Activated CD8-positive, alpha-beta T cell treated with anti-CD3 and anti-CD28 coated beads, Interleukin-2, amount 10 ng/mL, durations not matched to agents 7 days and 5 days (primary cell): ENCODE measurements at regions not wholly inside any gene's neighbourhood (a gene's known extent, or its start where the extent isn't known, plus 50 kb on each side); places are given as distances from the start of the nearest gene placed in this dataset.

Experiments used
- ATAC-seq: fragments of 150-1000 bp; cut with Tn5 transposase; one replicate; pipeline ENCODE4 v1.10.0; 2021; ENCODE audit warnings: moderate library complexity
- CTCF ChIA-PET: fragments of 350-600 bp; sonication (Branson Sonifier 250); formaldehyde crosslinking; loops from one replicate; lab custom pipeline; 2021; ENCODE audit warnings: antibody characterized with exemption; lab: Charles Lee
- POLR2A ChIA-PET: fragments of 350-600 bp; sonication (Branson Sonifier 250); formaldehyde crosslinking; loops from one replicate; lab custom pipeline; 2021; ENCODE audit warnings: antibody characterized with exemption; lab: Charles Lee
- DNase-seq: peaks from one replicate; pipeline ENCODE4 v3.0.0-alpha.2; 2020
- H3K27ac Mint-ChIP-seq: one replicate; pipeline ENCODE4 v1.8.0; 2021; ENCODE audit warnings: mild to moderate bottlenecking, mixed read lengths
- H3K27me3 Mint-ChIP-seq: one replicate; pipeline ENCODE4 v1.8.0; 2021; ENCODE audit warnings: low read depth, mixed read lengths
- H3K36me3 Mint-ChIP-seq: one replicate; pipeline ENCODE4 v1.8.0; 2021; ENCODE audit warnings: low read depth, mixed read lengths
- H3K4me1 Mint-ChIP-seq: one replicate; pipeline ENCODE4 v1.8.0; 2021; ENCODE audit warnings: low read depth, mixed read lengths
- H3K4me3 Mint-ChIP-seq: one replicate; pipeline ENCODE4 v1.8.0; 2021; ENCODE audit warnings: mild to moderate bottlenecking, mixed read lengths
- H3K9me3 Mint-ChIP-seq: one replicate; pipeline ENCODE4 v1.8.0; 2022; ENCODE audit warnings: mixed read lengths; ENCODE audit not compliant: insufficient read depth

GRCh38 chr2:228723599-228723998, 542.1 kb upstream of the SPHKAP start:
- no peaks in the 10 kb centered on the region for H3K36me3 Mint-ChIP-seq
- no peak for DNase-seq
- no peaks in the 10 kb centered on the region for H3K27me3 Mint-ChIP-seq
- H3K9me3 Mint-ChIP-seq, result peaks cover 3% of the 10 kb centered on the region
- H3K4me1 Mint-ChIP-seq, result no peaks in the 10 kb centered on the region
- H3K4me3 Mint-ChIP-seq, result no peak overlapping the region
- CTCF ChIA-PET, result no interaction called here
- ATAC-seq, result no peak
- POLR2A ChIA-PET, result no interaction called here
- H3K27ac Mint-ChIP-seq, result no peak overlapping the region

DNA sequence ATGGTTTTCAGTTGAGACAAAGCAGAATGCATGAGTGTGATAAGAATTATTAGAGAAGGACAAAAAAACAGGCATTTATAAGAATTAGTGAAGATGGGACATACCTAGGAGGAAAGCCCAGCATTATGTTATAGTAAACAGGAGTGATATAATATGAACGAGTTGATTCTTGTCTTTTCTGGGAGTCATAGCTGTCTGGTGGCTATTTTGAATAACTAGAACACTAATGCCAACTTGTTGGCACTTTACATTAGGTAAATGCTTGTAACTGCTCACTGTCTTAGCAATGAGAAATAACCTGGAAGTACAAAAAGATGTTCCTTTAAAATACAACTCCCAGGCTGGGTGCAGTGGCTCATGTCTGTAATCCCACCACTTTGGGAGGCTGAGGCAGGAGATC, 540.8 kb upstream of the SPHKAP start:
- ATAC-seq (no peak), DNase-seq (no peak)
- H3K9me3 Mint-ChIP-seq, result peaks cover 1% of the 10 kb centered on the region
- CTCF ChIA-PET, result no interaction called here
- POLR2A ChIA-PET, result no interaction called here
- no peaks in the 10 kb centered on the region for H3K27me3 Mint-ChIP-seq
- no peaks in the 10 kb centered on the region for H3K36me3 Mint-ChIP-seq
- no peak overlapping the region for H3K4me3 Mint-ChIP-seq
- H3K27ac Mint-ChIP-seq, result no peak overlapping the region
- H3K4me1 Mint-ChIP-seq, result no peaks in the 10 kb centered on the region

- POLR2A ChIA-PET, result no interaction called here
- H3K9me3 Mint-ChIP-seq, result no peaks in the 10 kb centered on the region
- H3K4me1 Mint-ChIP-seq, result no peaks in the 10 kb centered on the region
Measured at GRCh38 chr2:228720895-228721294, 539.4 kb upstream of the SPHKAP start.

DNA sequence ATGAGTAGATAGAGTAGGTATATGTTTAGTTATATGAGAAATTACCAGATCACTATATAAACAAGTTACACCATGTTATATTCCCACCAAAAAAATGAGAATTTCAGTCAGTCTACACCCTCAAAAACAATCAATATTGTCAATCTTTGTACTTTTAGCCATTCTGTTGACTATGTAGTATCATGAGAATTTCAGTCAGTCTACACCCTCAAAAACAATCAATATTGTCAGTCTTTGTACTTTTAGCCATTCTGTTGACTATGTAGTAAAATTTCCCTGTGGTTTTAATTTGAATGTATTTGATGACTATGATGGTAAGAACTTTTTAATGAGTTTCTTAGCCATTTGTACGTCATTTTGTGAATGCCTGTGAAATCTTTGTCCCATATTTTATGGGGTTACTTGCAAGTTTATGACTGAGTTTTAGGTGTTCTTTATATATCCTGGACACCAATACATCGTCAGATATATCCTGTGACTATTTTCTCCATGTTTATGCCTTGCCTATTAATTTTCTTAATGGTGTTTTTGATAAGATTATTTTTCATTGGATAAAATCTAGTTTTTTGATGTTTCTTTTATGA, 528.4 kb upstream of the SPHKAP start:
- H3K27ac Mint-ChIP-seq, result no peak overlapping the region
- H3K4me1 Mint-ChIP-seq, result no peaks in the 10 kb centered on the region
- DNase-seq, result no peak
- no peak overlapping the region for H3K4me3 Mint-ChIP-seq
- no peak for ATAC-seq
- POLR2A ChIA-PET, result no interaction called here
- H3K9me3 Mint-ChIP-seq, result peaks cover 5% of the 10 kb centered on the region
- H3K36me3 Mint-ChIP-seq, result no peaks in the 10 kb centered on the region
- no peaks in the 10 kb centered on the region for H3K27me3 Mint-ChIP-seq
- CTCF ChIA-PET, result no interaction called here

More at GRCh38 chr2:228720895-228721294, 539.4 kb upstream of the SPHKAP start:
- ATAC-seq, result no peak
- CTCF ChIA-PET, result no interaction called here
- DNase-seq, result no peak
- Mint-ChIP-seq H3K36me3 (no peaks in the 10 kb centered on the region), H3K27me3 (no peaks in the 10 kb centered on the region), H3K27ac (no peak overlapping the region), H3K4me3 (no peak overlapping the region)

DNA sequence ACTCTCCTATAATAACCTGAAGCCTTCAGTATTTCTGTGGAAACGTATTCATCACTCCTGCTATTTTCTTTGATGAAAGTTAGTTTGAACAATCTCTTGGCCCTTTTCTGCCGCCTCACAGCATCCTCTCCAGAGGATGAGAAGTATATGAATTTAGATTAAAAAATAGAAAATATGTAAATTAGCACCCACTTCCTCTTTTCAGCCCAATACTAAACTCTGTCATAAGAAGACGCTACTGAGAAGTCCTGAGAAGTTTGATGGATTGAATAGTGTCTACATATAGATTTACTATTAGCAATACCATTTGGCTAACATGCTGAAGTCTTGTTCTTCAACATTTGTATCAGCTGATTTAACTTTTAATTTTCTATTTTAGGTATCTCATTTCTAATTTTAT, 526.4 kb upstream of the SPHKAP start:
- Mint-ChIP-seq H3K27me3 (no peaks in the 10 kb centered on the region), H3K36me3 (no peaks in the 10 kb centered on the region), H3K9me3 (no peaks in the 10 kb centered on the region), H3K4me3 (no peak overlapping the region), H3K4me1 (no peaks in the 10 kb centered on the region), H3K27ac (no peak overlapping the region)
- POLR2A ChIA-PET, result no interaction called here
- DNase-seq, result no peak
- ATAC-seq, result no peak
- CTCF ChIA-PET, result no interaction called here

DNA sequence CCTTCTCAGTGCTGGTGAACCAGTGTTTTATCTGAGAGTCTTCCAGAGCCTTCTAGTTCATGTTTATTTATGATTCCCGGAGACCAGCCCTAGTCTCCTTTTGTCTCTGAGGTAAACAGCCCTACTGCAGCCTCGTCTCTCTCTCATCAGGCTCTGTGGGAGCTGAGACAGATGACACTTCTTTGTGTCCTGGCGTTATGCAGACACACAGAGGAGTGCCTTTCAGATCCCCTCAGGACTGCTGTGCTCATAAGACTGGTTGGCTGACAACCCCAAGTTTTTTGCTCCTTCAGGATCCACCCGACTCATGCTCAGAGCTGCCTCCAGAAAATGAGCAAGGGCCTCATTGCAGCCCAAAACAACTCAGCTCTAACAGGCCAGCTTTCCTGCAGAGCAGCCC, 523.8 kb upstream of the SPHKAP start:
- H3K27me3 Mint-ChIP-seq, result no peaks in the 10 kb centered on the region
- H3K27ac Mint-ChIP-seq, result no peak overlapping the region
- H3K9me3 Mint-ChIP-seq, result peaks cover 11% of the 10 kb centered on the region
- POLR2A ChIA-PET, result no interaction called here
- H3K4me1 Mint-ChIP-seq, result no peaks in the 10 kb centered on the region
- CTCF ChIA-PET, result no interaction called here
- ATAC-seq (no peak), DNase-seq (no peak)
- no peaks in the 10 kb centered on the region for H3K36me3 Mint-ChIP-seq
- no peak overlapping the region for H3K4me3 Mint-ChIP-seq

GRCh38 chr2:228703152-228703551, 521.7 kb upstream of the SPHKAP start:
- POLR2A ChIA-PET, result no interaction called here
- DNase-seq (no peak), ATAC-seq (no peak)
- H3K4me3 Mint-ChIP-seq, result no peak overlapping the region
- H3K27ac Mint-ChIP-seq, result no peak overlapping the region
- H3K36me3 Mint-ChIP-seq, result no peaks in the 10 kb centered on the region
- peaks cover 11% of the 10 kb centered on the region for H3K9me3 Mint-ChIP-seq
- no peaks in the 10 kb centered on the region for H3K4me1 Mint-ChIP-seq
- CTCF ChIA-PET, result no interaction called here
- no peaks in the 10 kb centered on the region for H3K27me3 Mint-ChIP-seq

DNA sequence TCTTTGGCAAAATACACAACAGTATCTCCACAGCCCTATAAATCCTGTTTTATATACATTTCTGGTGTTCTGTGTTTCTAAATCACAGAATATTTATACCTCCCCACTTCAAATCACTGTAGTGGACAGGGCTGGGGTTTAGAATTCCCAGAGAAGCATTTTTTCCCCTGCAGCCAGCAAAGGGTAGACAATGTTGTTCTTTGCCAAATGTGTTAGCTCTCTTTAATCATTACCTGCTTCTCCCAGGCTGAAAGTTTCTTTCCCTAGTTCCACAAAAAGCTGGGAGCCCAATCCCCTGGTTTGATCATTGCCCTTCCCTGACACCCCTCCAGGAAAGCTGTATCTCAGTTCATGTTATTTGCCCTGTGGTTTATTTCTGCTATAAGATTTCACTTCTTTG, 520.0 kb upstream of the SPHKAP start:
- H3K36me3 Mint-ChIP-seq, result no peaks in the 10 kb centered on the region
- H3K27ac Mint-ChIP-seq, result no peak overlapping the region
- no peak for DNase-seq
- peaks cover 11% of the 10 kb centered on the region for H3K9me3 Mint-ChIP-seq
- no peak overlapping the region for H3K4me3 Mint-ChIP-seq
- ATAC-seq, result no peak
- ChIA-PET CTCF (no interaction called here), POLR2A (no interaction called here)
- H3K4me1 Mint-ChIP-seq, result no peaks in the 10 kb centered on the region
- no peaks in the 10 kb centered on the region for H3K27me3 Mint-ChIP-seq

GRCh38 chr2:228700638-228701037, 519.2 kb upstream of the SPHKAP start:
- no peaks in the 10 kb centered on the region for H3K4me1 Mint-ChIP-seq
- no peaks in the 10 kb centered on the region for H3K36me3 Mint-ChIP-seq
- H3K27me3 Mint-ChIP-seq, result no peaks in the 10 kb centered on the region
- peaks cover 11% of the 10 kb centered on the region for H3K9me3 Mint-ChIP-seq
- ATAC-seq (no peak), DNase-seq (no peak)
- no peak overlapping the region for H3K27ac Mint-ChIP-seq
- H3K4me3 Mint-ChIP-seq, result no peak overlapping the region
- CTCF ChIA-PET, result no interaction called here
- POLR2A ChIA-PET, result no interaction called here

GRCh38 chr2:228699888-228700287, 518.4 kb upstream of the SPHKAP start:
- H3K27me3 Mint-ChIP-seq, result no peaks in the 10 kb centered on the region
- no peak for ATAC-seq
- ChIA-PET CTCF (no interaction called here), POLR2A (no interaction called here)
- no peaks in the 10 kb centered on the region for H3K4me1 Mint-ChIP-seq
- H3K27ac Mint-ChIP-seq, result no peak overlapping the region
- DNase-seq, result no peak
- peaks cover 11% of the 10 kb centered on the region for H3K9me3 Mint-ChIP-seq
- H3K4me3 Mint-ChIP-seq, result no peak overlapping the region
- no peaks in the 10 kb centered on the region for H3K36me3 Mint-ChIP-seq

- H3K27ac Mint-ChIP-seq, result no peak overlapping the region
- H3K27me3 Mint-ChIP-seq, result no peaks in the 10 kb centered on the region
- ChIA-PET POLR2A (no interaction called here), CTCF (no interaction called here)
- no peaks in the 10 kb centered on the region for H3K36me3 Mint-ChIP-seq
- DNase-seq, result no peak
- no peaks in the 10 kb centered on the region for H3K4me1 Mint-ChIP-seq
- no peak overlapping the region for H3K4me3 Mint-ChIP-seq
- no peak for ATAC-seq
- H3K9me3 Mint-ChIP-seq, result peaks cover 11% of the 10 kb centered on the region
Measured at GRCh38 chr2:228699400-228699799, 517.9 kb upstream of the SPHKAP start.

- ChIA-PET CTCF (no interaction called here), POLR2A (no interaction called here)
- no peak overlapping the region for H3K27ac Mint-ChIP-seq
- H3K9me3 Mint-ChIP-seq, result peaks cover 11% of the 10 kb centered on the region
- H3K4me1 Mint-ChIP-seq, result no peaks in the 10 kb centered on the region
- no peaks in the 10 kb centered on the region for H3K27me3 Mint-ChIP-seq
- DNase-seq, result no peak
- ATAC-seq, result no peak
- no peaks in the 10 kb centered on the region for H3K36me3 Mint-ChIP-seq
- H3K4me3 Mint-ChIP-seq, result no peak overlapping the region
Measured at GRCh38 chr2:228698963-228699362, 517.5 kb upstream of the SPHKAP start.

- Mint-ChIP-seq H3K9me3 (peaks cover 11% of the 10 kb centered on the region), H3K4me3 (no peak overlapping the region), H3K27ac (no peak overlapping the region), H3K27me3 (no peaks in the 10 kb centered on the region), H3K4me1 (no peaks in the 10 kb centered on the region), H3K36me3 (no peaks in the 10 kb centered on the region)
- ATAC-seq (no peak), DNase-seq (no peak)
- ChIA-PET CTCF (no interaction called here), POLR2A (no interaction called here)
Measured at GRCh38 chr2:228697456-228697855, 516.0 kb upstream of the SPHKAP start.
